Ascending aorta (tissue), 2 donors: ENCODE measurements at regions not wholly inside any gene's neighbourhood (a gene's known extent, or its start where the extent isn't known, plus 50 kb on each side); places are given as distances from the start of the nearest gene placed in this dataset.
A peak's percentile ranks its signal among the peaks of the same experiment; 100 is the strongest.

Experiments used
- DNase-seq, 2 donors: peaks; one replicate each; pipeline ENCODE4 v3.0.0-alpha.2; 2019; ENCODE audit warnings: low spot score in 2 of 2
- H3K27ac ChIP-seq, 2 donors: fragments of 200-600 bp; sonication (generic); one replicate each; pipeline ENCODE4 v1.5.1; 2016 to 2017; ENCODE audit warnings: mild to moderate bottlenecking in 1 of 2
- H3K27me3 ChIP-seq: fragments of 200-600 bp; sonication (generic); one replicate; pipeline ENCODE4 v1.5.1; 2017
- H3K36me3 ChIP-seq, 2 donors: fragments of 200-600 bp; sonication (generic); one replicate each; pipeline ENCODE4 v1.5.1; 2016
- H3K4me1 ChIP-seq, 2 donors: fragments of 200-600 bp; sonication (generic); one replicate each; pipeline ENCODE4 v1.5.1; 2016 to 2017; ENCODE audit warnings: mild to moderate bottlenecking in 1 of 2
- H3K4me3 ChIP-seq, 2 donors: fragments of 200-600 bp; sonication (generic); one replicate each; pipeline ENCODE4 v1.5.1; 2016 to 2017; ENCODE audit warnings: mild to moderate bottlenecking in 1 of 2
- H3K9me3 ChIP-seq, 2 donors: fragments of 200-600 bp; sonication (generic); one replicate each; pipeline ENCODE4 v1.5.1; 2016
- intact Hi-C: fragments of 100-400 bp; cut with DNase I; formaldehyde crosslinking; loops from one replicate; pipeline ENCODE4 v1.15.1; 2023
- TF ChIP-seq, protein P1 (sequence below), 3 experiments: fragments of 200-600 bp in 2 of 3; fragments of 450-650 bp in 1 of 3; sonication (generic) in 2 of 3; IDR thresholded peaks; one replicate each; pipeline ENCODE4 v1.5.1; 2016 to 2019; ENCODE audit warnings: antibody characterized with exemption in 3 of 3, mild to moderate bottlenecking in 1 of 3, moderate library complexity in 1 of 3

DNA sequence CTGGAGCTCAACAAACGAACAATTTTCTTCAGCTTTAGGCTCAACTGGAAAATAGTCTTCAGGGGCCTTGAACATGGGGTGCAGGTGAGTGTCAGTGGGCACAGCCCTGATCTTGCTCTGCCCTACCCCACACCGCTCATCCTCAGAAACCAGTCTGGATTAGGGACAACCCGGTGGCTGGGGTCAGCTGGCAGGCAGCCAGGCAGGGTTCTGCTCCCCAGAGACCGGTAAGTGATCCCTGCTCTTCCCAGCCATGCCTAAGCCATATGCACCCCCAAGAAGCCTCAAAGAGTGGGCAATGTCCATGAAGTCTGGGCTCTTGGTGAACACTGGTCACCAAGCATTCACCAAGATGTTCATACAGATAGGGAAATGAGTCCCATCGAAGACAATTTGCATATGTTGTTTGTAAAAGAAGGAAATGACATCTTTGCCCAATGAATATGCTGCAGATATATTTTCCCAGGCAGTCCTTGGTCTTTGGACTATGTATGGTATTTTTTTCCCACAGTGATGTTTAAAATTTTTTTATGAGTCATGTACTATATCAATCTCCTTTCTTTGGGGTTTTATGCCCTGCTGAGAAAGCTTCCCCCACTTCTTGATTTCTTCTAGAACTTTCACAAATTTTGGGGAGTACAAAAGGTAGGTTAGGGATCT, 63.9 kb upstream of the VASH1 start:
- DNase-seq: no peak
- Histone ChIP-seq H3K9me3 (no peaks in the 10 kb centered on the region), H3K27ac (no peak overlapping the region), H3K36me3 (no peaks in the 10 kb centered on the region), H3K4me1 (peaks cover 20 to 27% of the 10 kb centered on the region in 2 donors), H3K27me3 (no peaks in the 10 kb centered on the region), H3K4me3 (no peak overlapping the region)
- intact Hi-C loops: no loop called here
- TF ChIP-seq, protein P1, sequence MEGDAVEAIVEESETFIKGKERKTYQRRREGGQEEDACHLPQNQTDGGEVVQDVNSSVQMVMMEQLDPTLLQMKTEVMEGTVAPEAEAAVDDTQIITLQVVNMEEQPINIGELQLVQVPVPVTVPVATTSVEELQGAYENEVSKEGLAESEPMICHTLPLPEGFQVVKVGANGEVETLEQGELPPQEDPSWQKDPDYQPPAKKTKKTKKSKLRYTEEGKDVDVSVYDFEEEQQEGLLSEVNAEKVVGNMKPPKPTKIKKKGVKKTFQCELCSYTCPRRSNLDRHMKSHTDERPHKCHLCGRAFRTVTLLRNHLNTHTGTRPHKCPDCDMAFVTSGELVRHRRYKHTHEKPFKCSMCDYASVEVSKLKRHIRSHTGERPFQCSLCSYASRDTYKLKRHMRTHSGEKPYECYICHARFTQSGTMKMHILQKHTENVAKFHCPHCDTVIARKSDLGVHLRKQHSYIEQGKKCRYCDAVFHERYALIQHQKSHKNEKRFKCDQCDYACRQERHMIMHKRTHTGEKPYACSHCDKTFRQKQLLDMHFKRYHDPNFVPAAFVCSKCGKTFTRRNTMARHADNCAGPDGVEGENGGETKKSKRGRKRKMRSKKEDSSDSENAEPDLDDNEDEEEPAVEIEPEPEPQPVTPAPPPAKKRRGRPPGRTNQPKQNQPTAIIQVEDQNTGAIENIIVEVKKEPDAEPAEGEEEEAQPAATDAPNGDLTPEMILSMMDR (IDR thresholded peaks at IDR 0.05): no peak

DNA sequence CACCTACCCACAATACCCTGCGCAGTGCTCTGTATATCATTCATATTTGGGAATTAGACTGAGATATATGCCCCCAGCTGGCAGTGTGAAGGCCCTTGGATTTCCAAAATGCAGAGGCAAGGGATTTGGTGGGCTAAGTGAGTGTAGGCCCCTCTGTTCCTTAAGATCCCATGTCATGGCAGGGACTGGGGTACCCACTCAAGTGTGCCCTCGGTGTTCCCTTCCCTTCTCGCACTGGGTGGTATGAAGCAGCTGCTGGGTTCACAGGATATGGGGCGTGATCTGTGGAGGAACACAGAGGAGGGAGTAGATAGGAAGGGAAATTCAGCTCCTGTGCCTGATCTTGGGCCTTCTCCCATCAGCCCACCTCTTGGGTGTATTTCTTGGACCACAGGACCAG, 63.1 kb upstream of the VASH1 start:
- no peaks in the 10 kb centered on the region for H3K36me3 ChIP-seq
- TF ChIP-seq, protein P1 (IDR thresholded peaks at IDR 0.05): no peak
- H3K9me3 ChIP-seq: no peaks in the 10 kb centered on the region
- DNase-seq: no peak
- peaks cover 20 to 35% of the 10 kb centered on the region in 2 donors for H3K4me1 ChIP-seq
- no peak overlapping the region for H3K27ac ChIP-seq
- H3K4me3 ChIP-seq: no peak overlapping the region
- no peaks in the 10 kb centered on the region for H3K27me3 ChIP-seq
- intact Hi-C loops: no loop called here

DNA sequence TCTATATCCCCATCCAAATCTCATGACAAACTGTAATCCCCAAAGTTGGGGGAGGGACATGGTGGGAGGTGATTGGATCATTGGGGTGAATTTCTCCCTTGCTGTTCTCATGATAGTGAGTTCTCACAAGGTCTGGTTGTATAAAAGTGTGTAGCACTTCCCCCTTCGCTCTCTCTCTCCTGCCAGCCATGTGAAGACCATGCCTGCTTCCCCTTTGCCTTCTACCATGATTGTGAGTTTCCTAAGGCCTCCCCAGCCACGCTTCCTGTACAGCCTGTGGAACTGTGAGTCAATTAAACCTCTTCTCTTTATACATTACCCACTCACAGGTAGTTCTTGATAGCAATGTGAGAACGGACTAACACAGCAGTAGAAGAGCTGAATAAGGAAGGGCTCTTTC, 62.6 kb upstream of the VASH1 start:
- Histone ChIP-seq H3K4me3 (no peak overlapping the region), H3K36me3 (no peaks in the 10 kb centered on the region), H3K27me3 (no peaks in the 10 kb centered on the region), H3K4me1 (peaks cover 20 to 35% of the 10 kb centered on the region in 2 donors), H3K27ac (no peak overlapping the region), H3K9me3 (no peaks in the 10 kb centered on the region)
- TF ChIP-seq, protein P1 (IDR thresholded peaks at IDR 0.05): no peak
- DNase-seq: no peak
- intact Hi-C loops: no loop called here

DNA sequence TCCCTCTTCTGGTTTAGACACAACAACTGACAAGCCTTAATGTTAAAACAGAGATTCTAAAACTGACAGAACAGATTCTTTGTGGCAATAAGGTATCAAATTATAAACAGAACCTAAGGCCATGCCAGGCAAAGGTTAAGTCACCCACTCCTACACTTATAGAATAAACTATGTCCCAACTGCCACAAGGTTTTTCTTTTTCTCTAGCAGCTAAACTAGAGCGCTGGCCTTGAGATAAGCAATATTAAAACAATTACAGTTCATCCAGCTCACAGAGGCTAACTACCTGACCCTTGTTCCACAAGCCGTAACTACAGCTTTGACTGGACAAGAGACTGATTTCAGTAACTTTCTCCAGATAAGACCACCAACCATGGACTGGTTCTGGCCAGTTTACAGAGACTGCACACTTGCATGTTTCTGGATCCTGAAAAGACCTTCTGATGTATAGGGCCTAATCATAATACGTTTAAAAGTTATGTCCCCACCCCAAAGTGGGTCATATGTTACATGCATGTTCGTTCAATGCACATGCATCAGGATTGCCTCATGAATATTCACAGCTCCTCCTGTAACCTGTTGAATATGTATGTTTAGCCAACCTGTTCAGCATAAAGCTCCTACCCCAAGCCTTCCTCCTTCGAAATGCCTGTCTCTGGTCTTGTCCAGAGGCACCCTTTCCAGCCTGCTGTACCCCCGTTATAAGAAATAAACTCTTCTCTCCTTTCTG, 61.9 kb upstream of the VASH1 start:
- Histone ChIP-seq H3K36me3 (no peaks in the 10 kb centered on the region), H3K9me3 (no peaks in the 10 kb centered on the region), H3K4me1 (peaks cover 20 to 38% of the 10 kb centered on the region in 2 donors), H3K27me3 (no peaks in the 10 kb centered on the region), H3K27ac (peak overlapping the region in 1 of 2 donors; percentile 62), H3K4me3 (no peak overlapping the region)
- TF ChIP-seq, protein P1 (IDR thresholded peaks at IDR 0.05): no peak
- no peak for DNase-seq
- intact Hi-C loops: no loop called here

DNA sequence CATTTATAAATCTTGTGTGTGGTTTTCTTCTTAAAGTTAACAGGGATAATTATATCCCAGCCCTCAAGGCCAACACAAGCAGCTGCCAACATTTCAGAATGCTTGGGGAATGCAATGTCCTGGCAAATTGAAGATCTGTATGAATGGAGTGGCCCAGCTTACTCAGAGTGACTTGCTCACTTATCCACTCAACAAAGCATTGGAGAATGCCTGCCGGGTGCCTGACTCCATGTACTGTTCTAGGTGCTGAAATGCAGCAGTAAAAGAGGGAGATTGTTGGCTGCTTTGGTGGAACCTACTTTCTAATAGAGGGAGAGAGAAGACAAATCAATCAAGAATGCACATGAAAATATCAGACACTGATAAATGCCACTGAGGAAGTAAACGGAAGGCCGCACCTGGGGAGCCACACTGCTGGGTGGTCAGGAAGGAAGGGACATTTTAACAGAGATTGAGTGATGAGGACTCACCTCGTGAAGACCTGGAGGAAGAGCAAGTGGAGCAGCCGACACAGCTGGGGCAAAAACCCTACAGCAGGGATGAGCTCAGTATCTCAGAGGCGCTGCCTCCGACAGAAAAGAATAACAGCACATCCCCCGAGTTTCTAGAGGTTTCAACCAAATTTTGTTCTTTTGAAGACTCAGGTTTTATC, 61.2 kb upstream of the VASH1 start:
- Histone ChIP-seq H3K27ac (peak overlapping the region in 1 of 2 donors; percentile 62), H3K9me3 (no peaks in the 10 kb centered on the region), H3K4me3 (no peak overlapping the region), H3K36me3 (no peaks in the 10 kb centered on the region), H3K4me1 (peaks cover 20 to 38% of the 10 kb centered on the region in 2 donors), H3K27me3 (no peaks in the 10 kb centered on the region)
- TF ChIP-seq, protein P1 (IDR thresholded peaks at IDR 0.05): no peak
- intact Hi-C loops: loop anchor here (5.0 kb wide), 2 partner anchors 342 to 397 kb away; partner anchors contain the start of gene CIPC
- no peak for DNase-seq
